GM18502 (cell line): ENCODE measurements at regions not wholly inside any gene's neighbourhood (a gene's known extent, or its start where the extent isn't known, plus 50 kb on each side); places are given as distances from the start of the nearest gene placed in this dataset.

ENCODE experiments used
- ATAC-seq: cut with Tn5 transposase; IDR thresholded peaks from one replicate; pipeline ENCODE4 v1.9.1; 2021; ENCODE audit warnings: mild to moderate bottlenecking; ENCODE audit not compliant: unreplicated experiment, poor library complexity

GRCh38 chr4:157978680-157979361 lies 194.0 kb downstream of the GASK1B start:
- ATAC-seq: peak; percentile 93

- ATAC-seq: no peak
Observed at GRCh38 chr4:157977086-157977485, 195.7 kb downstream of the GASK1B start.

- ATAC-seq: no peak
Observed at GRCh38 chr4:157973297-157973696, 199.5 kb downstream of the GASK1B start.

GRCh38 chr4:157964463-157964862 lies 208.4 kb downstream of the GASK1B start:
- no peak for ATAC-seq

GRCh38 chr4:157961229-157961990 lies 211.4 kb downstream of the GASK1B start:
- ATAC-seq: no peak

- ATAC-seq: no peak
Observed at GRCh38 chr4:157957905-157958304, 214.9 kb downstream of the GASK1B start.

- ATAC-seq: no peak
Observed at GRCh38 chr4:157942017-157942416, 230.8 kb downstream of the GASK1B start.

- no peak for ATAC-seq
Observed at GRCh38 chr4:157934151-157934550, 238.7 kb downstream of the GASK1B start.

- ATAC-seq: no peak
Observed at GRCh38 chr4:157932936-157933335, 239.9 kb downstream of the GASK1B start.

- ATAC-seq: no peak
Observed at GRCh38 chr4:157929486-157929885, 243.3 kb downstream of the GASK1B start.

GRCh38 chr4:157918036-157918832 lies 254.6 kb downstream of the GASK1B start:
- no peak for ATAC-seq

GRCh38 chr4:157912212-157912611 lies 260.6 kb downstream of the GASK1B start:
- no peak for ATAC-seq

GRCh38 chr4:157911662-157912061 lies 261.2 kb downstream of the GASK1B start:
- ATAC-seq: no peak

GRCh38 chr4:157908691-157909090 lies 264.1 kb downstream of the GASK1B start:
- ATAC-seq: no peak

GRCh38 chr4:157908031-157908430 lies 264.8 kb downstream of the GASK1B start:
- no peak for ATAC-seq

GRCh38 chr4:157907226-157907946 lies 265.4 kb downstream of the GASK1B start:
- no peak for ATAC-seq

GRCh38 chr4:157898836-157899605 lies 273.8 kb downstream of the GASK1B start:
- ATAC-seq: no peak

GRCh38 chr4:157897855-157898370 lies 274.9 kb downstream of the GASK1B start:
- ATAC-seq: no peak

- no peak for ATAC-seq
Observed at GRCh38 chr4:157896726-157897125, 276.1 kb downstream of the GASK1B start.
